Stimulated activated CD4-positive, alpha-beta T cell treated with anti-CD3 and anti-CD28 coated beads, Interleukin-2, amount 100 ng/mL, for 24 hours (primary cell): ENCODE measurements at regions not wholly inside any gene's neighbourhood (a gene's known extent, or its start where the extent isn't known, plus 50 kb on each side); places are given as distances from the start of the nearest gene placed in this dataset.
"Not testable (repeated sequence)": the region's sequence is repeated elsewhere in the genome, so short reads cannot be mapped to it uniquely, and the experiment has no call there.

ENCODE experiments used
- DNase-seq, 2 donors: peaks; one replicate each; pipeline ENCODE4 v3.0.0-alpha.2; 2020

GRCh38 chr11:91097083-91097482 lies 874.2 kb upstream of the CHORDC1 start:
- no peak for DNase-seq

DNA sequence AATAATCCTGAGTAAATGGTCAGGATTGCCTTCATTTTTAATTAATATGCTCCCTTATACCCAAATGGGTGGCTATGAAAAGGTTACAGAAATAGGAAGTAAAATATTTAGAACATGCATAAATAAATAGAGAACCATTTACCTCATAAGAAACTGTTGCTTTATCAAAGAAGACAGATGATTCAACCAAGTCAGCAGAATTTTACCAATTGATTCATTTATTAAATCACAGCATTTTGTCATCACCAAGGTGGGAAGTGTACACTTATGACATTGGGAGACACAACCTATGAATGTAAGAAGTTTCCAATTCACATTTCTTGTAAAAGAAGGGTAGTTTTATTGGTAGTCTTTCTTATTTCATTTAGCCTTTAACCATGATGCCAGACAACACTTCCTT lies 870.3 kb upstream of the CHORDC1 start:
- DNase-seq, result no peak

DNA sequence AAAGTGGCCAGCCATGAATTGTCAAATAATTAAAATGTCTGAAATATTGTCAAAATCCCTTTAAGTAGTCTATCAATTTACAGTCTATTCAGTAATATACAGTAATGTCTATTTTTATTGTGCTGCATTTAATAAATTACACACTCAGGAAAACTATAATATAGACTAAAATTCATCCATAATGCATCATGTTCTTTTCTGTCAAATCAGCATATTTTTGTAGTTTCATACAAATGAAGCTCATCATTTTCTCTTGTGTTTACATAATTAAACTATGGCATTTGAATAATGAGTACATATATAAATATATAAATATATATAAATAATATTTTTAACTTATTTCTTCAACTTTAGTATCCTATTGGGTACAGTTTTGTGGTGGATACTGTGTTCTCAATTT lies 868.7 kb upstream of the CHORDC1 start:
- no peak for DNase-seq

DNA sequence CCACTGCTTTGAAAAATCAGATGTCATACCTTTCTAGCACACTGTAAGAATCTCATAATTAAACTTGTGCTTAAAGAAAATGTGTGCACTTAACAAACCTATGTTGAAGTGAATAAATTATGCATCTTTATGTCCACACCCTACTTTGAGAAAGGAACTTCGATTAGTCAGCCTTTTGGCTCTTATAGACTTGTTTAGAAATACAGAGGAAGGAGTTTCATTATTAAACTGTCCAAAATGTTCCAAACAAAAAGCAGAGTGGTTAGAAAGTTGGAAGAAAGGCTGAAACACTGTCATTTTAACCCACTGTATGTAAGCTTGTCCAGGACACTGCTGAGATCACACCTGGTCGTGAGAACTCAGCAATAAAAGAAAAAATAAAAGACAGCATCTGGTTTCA lies 863.2 kb upstream of the CHORDC1 start:
- DNase-seq, result no peak

DNA sequence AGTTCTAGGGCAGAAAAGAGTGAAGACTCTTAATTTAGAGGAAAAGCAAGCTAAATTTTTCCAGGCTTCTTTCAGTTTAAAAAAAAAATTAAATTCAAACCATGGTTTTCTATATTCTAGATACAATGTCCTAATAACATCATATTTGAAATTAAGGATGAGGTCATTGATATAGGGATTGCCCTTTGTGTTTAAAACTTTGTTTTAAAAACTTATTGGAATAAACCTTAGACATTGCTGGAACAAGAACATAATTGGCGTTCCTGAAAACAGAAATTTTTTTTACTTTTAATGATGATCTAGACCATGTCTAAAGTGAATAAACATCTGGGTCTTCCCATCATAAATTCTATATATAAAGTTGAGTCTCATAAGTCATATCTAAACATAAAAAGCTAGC lies 859.4 kb upstream of the CHORDC1 start:
- DNase-seq, result no peak

DNA sequence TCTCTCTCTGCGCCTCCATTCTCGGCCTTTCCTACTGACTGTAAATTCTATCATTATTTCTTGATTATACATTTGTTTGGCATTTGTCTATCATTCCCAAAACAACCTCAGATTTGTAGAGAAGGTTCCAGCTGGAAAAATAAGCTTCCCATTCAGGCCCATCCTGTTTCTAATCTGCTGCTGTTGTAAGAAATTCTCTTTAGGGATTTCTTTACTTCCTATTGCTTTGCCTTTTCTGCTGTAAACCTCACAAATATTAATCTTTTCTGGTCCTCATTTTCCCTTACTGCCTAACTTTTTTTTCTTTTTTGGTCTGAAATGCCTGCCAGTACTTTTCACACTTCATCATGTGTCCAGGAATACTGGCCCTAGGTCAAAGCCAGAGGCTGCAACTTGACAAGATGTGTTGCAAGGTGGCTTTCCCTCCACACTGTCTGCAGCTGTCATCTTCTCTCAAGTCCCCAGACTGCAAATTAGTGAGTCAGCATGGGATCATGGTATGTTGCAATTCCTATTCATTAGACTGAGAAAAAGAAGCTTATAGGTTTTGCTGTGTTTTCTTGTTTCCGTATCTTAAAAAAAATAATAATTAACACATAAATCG lies 858.7 kb upstream of the CHORDC1 start:
- DNase-seq, result no peak

GRCh38 chr11:91078221-91078620 lies 855.4 kb upstream of the CHORDC1 start:
- no peak for DNase-seq

DNA sequence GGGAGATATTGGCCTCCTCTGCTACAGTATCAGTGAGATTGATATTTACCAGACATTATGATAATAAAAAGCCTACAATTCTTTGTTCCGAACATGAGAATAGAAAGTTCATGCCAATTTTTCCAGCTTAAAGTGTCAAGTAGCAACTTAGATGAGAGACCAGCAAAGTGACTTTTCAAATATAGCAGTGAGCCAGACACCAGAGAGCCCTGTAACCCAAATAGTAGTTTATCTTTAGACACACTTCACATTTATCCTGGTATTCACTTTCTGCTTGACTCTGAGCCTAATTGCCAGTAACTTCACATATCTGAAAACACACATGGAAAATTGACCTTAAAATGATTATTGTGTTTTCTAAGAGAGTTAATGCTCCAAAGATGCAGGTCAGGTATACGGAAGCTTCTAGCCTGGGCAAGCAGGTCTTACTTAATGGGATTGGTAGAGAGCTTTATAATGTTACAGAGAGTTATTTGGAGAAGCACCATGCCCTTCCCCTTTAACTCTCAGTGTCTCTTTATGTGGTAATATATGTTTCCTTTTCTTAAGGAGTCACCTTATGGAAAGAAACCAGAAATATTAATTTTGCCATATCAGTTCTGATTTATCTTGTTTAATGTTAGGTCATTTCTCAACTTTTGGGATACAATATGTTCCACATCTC lies 852.3 kb upstream of the CHORDC1 start:
- DNase-seq, result no peak

DNA sequence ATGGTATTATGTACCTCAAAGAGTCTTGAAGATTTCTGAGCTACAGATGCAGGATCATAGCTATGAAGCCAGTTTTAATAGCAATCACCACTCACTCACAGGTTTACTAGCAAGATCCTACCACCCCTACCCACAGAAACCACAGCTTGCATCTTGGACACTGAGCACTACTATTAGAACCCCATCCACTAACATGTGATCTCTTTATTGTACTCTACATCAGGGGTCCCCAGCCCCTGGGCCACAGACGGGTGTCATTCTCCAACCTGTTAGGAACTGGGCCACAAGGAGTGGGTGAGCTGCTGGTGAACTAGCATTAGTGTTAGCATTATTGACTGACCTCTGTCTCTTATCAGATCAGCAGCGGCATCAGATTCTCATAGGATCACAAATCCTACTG lies 844.8 kb upstream of the CHORDC1 start:
- DNase-seq, result no peak

DNA sequence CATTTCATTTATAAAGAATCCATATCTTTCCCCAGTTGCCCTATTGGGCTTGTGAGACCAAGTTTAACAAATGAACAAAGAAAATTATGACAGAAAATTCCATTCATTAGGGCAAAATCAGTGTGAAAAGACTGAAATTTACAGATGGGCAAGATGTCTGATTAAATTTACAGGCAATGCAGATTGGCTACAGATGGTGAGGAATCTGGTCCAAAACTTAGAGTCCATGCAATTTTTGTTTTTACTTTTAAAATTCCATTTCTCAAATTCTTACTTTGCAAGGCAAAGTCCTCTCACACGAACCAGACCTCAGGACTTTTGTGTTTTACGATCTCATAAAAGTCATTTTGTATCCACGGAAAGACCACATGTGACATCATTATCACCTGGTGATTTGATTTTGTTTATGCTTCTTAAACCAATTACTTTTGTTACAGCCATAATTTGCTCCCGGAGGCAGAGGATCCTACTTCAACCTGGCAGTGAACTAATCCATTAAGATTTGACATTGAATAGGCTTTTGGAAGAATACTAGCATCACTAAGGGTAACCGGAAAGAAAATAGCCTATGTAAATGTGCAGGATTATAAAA lies 843.7 kb upstream of the CHORDC1 start:
- no peak for DNase-seq

- not testable (repeated sequence) for DNase-seq
Observed at GRCh38 chr11:91063399-91063798, 840.5 kb upstream of the CHORDC1 start.

- DNase-seq, result no peak
Observed at GRCh38 chr11:91047882-91048281, 825.0 kb upstream of the CHORDC1 start.

DNA sequence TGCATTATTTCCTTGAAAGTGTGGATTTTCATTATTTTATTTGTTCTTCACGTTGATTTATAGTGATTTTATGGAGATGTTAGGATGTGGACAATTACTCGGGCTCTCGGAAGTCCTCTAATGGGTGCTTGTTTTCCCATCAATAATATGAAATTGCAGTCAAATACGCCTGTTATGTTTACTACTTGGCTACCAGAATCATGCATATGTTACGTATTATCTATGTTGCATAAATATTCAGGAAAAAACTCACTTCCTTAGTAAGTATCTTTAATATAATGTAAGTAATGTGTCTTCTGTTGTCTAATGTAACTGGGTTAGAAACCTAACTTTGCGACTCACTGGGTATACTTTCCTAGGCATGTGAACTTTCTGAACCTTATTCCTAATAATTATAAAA lies 823.4 kb upstream of the CHORDC1 start:
- DNase-seq, result no peak

DNA sequence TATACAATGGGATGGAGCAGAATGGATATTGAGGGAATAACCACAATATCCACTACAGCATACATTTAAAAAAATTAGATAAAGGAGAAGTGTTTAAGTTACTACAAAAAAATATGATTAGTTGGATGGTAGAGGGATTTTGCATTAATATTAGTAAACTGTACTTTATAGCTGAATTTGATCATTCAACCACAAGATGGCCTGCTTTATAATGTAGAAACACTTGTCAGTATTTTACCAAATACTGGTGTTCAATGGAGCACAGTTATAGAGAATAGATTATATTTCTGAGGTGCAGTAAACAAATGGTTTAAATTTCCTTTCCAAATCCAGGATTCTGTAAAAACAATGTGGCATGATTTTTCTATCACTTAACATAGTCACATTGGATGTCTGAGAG lies 818.8 kb upstream of the CHORDC1 start:
- no peak for DNase-seq

DNA sequence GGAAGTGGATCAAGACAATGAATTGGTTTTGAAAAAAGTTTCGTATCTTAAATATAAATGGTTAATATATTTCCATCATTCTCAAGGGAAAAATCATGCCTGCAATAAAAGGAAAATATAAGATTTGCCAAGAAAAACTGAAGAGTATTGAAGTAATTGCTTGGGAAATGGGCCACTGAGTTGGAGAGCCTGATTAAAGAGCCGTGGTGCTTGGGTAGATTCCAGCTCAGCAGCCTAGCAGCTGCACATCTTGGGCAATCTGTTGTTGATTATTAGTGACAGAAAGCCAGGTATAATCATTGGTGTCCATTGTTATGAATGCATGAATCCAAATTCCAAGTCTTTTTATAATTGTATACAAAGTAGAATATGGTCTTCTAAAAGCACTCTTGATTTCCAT lies 800.9 kb upstream of the CHORDC1 start:
- DNase-seq, result no peak

DNA sequence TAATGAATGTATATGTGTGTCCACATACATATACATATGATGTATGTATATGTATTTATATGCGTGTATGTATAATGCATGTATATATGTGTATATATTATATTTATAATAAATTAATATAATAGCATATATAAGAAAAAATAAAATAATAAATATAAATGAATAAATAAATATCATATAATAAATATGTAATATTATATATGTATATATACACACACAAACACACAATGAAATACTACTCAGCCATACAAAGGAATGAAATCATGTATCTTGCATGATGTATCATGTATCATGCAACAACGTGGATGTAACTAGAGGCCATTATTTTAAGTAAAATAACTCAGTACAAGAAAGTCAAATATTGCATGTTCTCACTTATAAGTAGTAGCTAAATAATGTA lies 788.7 kb upstream of the CHORDC1 start:
- no peak for DNase-seq

- no peak for DNase-seq
Observed at GRCh38 chr11:91005458-91005857, 782.6 kb upstream of the CHORDC1 start.

DNA sequence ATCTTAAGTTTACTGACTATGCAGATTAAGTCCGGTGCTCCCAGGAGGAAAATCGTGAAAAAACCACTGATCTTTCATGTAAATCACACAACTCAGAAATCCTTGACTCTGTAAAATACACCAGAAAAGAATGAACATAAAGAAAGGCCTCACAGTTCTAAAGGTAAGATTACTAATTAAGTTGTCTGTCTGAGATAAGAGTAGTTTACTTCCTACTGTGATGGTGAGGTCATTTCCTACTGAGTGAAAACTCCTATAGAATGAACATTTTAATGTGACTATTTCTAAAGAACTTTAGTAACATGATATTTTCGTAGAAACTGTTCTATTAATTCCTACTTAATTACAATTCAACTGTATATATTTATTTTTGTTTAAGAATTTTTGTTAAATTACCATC lies 774.4 kb upstream of the CHORDC1 start:
- DNase-seq, result no peak

DNA sequence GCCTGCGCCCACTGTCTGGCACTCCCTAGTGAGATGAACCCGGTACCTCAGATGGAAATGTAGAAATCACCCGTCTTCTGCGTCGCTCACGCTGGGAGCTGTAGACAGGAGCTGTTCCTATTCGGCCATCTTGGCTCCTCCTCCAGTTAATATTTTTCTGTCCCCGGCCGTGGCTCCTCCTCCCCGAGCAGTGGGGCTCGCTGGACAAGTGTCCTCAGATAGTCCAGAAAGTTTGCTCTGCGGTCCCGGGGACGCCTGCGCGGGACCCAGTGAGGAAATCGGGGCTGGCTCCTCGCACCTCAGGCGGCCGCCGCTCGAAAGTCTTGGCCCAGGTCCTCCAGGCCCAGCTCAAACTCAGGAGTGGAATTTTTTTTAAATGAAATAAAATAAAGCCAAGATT lies 749.3 kb upstream of the CHORDC1 start:
- not testable (repeated sequence) for DNase-seq

- DNase-seq, result no peak
Observed at GRCh38 chr11:90947930-90948329, 725.1 kb upstream of the CHORDC1 start.

GRCh38 chr11:90930252-90930651 lies 707.4 kb upstream of the CHORDC1 start:
- no peak for DNase-seq

DNA sequence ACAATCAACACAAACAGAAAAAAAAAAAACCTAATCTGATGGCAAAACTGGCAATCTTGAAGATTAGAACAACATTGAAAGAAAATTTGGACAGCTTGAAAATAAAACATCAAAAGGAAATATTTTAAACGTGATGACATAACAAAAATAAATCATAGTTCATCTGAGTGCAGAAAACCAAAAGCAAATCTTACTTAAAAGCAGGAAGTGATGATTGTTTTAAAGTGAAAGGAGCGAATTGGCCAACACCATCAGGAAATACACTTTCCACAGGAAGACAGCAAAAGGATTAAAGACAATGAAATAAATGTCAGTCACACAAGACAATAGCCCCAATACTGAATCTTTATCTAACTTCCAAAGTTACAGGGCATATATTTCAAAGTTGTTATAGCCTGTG lies 696.5 kb upstream of the CHORDC1 start:
- no peak for DNase-seq

DNA sequence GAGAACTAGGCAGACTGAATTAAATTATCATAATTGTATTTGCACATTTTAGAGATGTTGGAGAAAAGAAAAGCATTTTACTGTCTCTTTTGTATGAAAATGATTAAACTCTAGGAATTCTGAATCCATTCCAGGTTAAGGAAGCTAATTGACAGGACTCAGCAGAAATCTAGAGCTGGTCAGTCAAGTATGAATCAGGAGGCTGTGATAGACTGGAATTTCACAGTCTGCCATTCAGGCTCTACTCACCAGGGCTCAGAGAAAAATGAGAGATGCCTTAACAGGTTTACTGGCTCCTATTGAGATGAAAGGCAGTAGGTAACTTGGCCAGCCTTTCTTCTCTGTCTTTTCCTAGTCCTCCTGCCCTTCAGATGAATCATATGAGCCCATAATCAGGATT lies 693.9 kb upstream of the CHORDC1 start:
- no peak for DNase-seq

DNA sequence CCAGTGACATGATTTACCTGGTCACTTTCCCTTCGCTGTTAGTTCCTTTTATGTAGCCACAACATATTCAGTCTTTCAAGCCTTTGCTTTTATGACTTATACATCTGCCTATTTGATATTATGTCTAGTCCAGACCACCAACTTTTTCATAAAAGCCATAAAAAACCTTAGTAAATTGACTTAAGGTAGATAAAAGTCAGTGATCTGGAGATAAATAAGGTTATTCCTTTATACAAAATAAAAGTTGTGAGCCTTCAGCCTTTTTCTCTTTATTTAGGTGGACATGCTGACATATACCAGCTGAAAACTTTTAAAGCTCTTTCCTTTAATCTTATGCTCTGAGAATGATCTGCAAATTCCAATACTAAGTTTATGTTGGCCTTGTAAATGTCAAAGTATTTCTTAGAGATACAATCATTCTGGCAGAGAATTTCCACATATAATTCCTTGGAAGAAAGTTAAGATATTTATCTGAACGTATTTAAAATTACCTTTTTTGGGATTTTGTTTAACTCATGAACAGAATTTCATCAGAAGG lies 690.4 kb upstream of the CHORDC1 start:
- no peak for DNase-seq

DNA sequence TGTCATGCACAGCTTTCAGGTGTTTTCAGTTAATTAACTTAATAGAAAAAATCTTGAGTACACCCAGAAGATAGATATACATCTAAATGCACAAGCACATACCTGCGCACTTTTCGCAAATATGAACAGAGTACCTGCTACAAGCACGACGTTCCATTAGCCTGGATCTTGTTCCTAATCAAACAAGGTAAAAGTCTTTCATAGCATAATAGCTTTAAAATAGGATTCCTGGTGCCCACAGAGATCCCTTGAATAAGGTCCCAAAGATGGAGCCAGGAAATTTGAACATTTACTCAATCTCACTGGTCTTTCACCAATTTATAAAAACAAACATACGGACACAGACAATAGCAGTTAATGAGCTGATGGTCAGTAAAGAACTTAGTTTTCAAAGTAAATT lies 689.8 kb upstream of the CHORDC1 start:
- DNase-seq, result no peak
